H1 (cell line): ENCODE measurements at regions not wholly inside any gene's neighbourhood (a gene's known extent, or its start where the extent isn't known, plus 50 kb on each side); places are given as distances from the start of the nearest gene placed in this dataset.

Experiments used
- CTCF ChIA-PET: fragments of 300-600 bp; sonication (Branson Sonifier 250); formaldehyde crosslinking; loops from one replicate; lab custom pipeline; 2021; ENCODE audit not compliant: partially characterized antibody; lab: Charles Lee
- POLR2A ChIA-PET: fragments of 300-600 bp; sonication (Branson Sonifier 250); formaldehyde crosslinking; loops from one replicate; lab custom pipeline; 2021; ENCODE audit warnings: inconsistent platforms; ENCODE audit not compliant: partially characterized antibody; lab: Charles Lee
- DNase-seq, 2 experiments: peaks; one replicate each; pipeline versions ENCODE4 v3.0.0 to v3.0.0-alpha.2; 2010 to 2022; ENCODE audit warnings: low spot score in 2 of 2, low read depth in 1 of 2, mixed read lengths in 1 of 2
- FAIRE-seq: peaks from 2 replicates; lab custom pipeline; 2011; peaks lifted over from hg19 to GRCh38; lab: Jason Lieb, UNC
- H2AFZ ChIP-seq: 2 replicates; pipeline ENCODE4 v1.8.1; 2012; ENCODE audit warnings: low read length, inconsistent platforms
- H2AK5ac ChIP-seq: 2 replicates; pipeline ENCODE4 v1.6.1; 2013; ENCODE audit warnings: low read depth, low read length
- H2BK120ac ChIP-seq: replicated peaks from 2 replicates; pipeline ENCODE3; 2013; ENCODE audit warnings: low read depth, low read length, inconsistent platforms
- H2BK12ac ChIP-seq: 2 replicates; pipeline ENCODE4 v1.6.1; 2013; ENCODE audit warnings: low read depth, low read length
- H2BK15ac ChIP-seq: 2 replicates; pipeline ENCODE4 v1.6.1; 2013; ENCODE audit warnings: low read length
- H2BK20ac ChIP-seq: 2 replicates; pipeline ENCODE4 v1.6.1; 2013; ENCODE audit warnings: low read length
- H2BK5ac ChIP-seq: 2 replicates; pipeline ENCODE4 v1.6.1; 2013; ENCODE audit warnings: low read depth, low read length
- H3K14ac ChIP-seq: 2 replicates; pipeline ENCODE4 v1.6.1; 2013; ENCODE audit warnings: inconsistent platforms; ENCODE audit not compliant: insufficient read length
- H3K18ac ChIP-seq: 2 replicates; pipeline ENCODE4 v1.6.1; 2013; ENCODE audit warnings: low read length; ENCODE audit errors: extremely low read depth
- H3K23ac ChIP-seq: 2 replicates; pipeline ENCODE4 v1.6.1; 2013; ENCODE audit warnings: inconsistent platforms; ENCODE audit not compliant: insufficient read length
- H3K23me2 ChIP-seq: 2 replicates; pipeline ENCODE4 v1.6.1; 2013; ENCODE audit warnings: low read depth, low read length
- H3K27ac ChIP-seq: 2 replicates; pipeline ENCODE4 v1.6.1; 2011; ENCODE audit warnings: low read depth, low read length, inconsistent platforms
- H3K27me3 ChIP-seq, 4 experiments: replicated peaks in 1 of 4; 1 replicate in 1 of 4; 2 replicates in 3 of 4; pipeline versions ENCODE4 v1.6.1 to v1.8.1; 2011 to 2013; ENCODE audit warnings: low read length in 3 of 4, mild to moderate bottlenecking in 3 of 4, inconsistent platforms in 2 of 4, mixed read lengths in 2 of 4, moderate library complexity in 1 of 4; ENCODE audit not compliant: control insufficient read depth in 3 of 4, insufficient read depth in 3 of 4; ENCODE audit errors: extremely low read depth in 1 of 4
- H3K36me3 ChIP-seq, 4 experiments: 2 replicates each; pipeline versions ENCODE4 v1.6.1 to v1.8.1; 2011 to 2013; ENCODE audit warnings: mild to moderate bottlenecking in 4 of 4, low read length in 3 of 4, moderate library complexity in 2 of 4, control low read depth in 1 of 4, inconsistent platforms in 1 of 4; ENCODE audit not compliant: insufficient read depth in 4 of 4, control insufficient read depth in 2 of 4
- H3K4ac ChIP-seq: replicated peaks from 2 replicates; pipeline ENCODE3; 2013; ENCODE audit warnings: low read length, low read depth, mixed read lengths, inconsistent platforms; ENCODE audit not compliant: insufficient read length
- H3K4me1 ChIP-seq, 4 experiments: replicated peaks in 1 of 4; 1 replicate in 1 of 4; 2 replicates in 3 of 4; pipeline versions ENCODE4 v1.6.1 to v1.8.1; 2011 to 2013; ENCODE audit warnings: low read length in 3 of 4, inconsistent platforms in 2 of 4, mixed read lengths in 1 of 4; ENCODE audit not compliant: insufficient read depth in 4 of 4, control insufficient read depth in 3 of 4
- H3K4me2 ChIP-seq, 2 experiments: 2 replicates each; pipeline versions ENCODE4 v1.6.1 to v1.8.1; 2011 to 2013; ENCODE audit warnings: low read depth in 2 of 2, low read length in 2 of 2, control low read depth in 1 of 2, inconsistent platforms in 1 of 2, mild to moderate bottlenecking in 1 of 2; ENCODE audit not compliant: insufficient read depth in 1 of 2
- H3K4me3 ChIP-seq, 4 experiments: fragments of 200-600, 300-600 bp in 1 of 4; sonication (generic), shearing (Covaris generic), sonication (Bioruptor Twin) in 1 of 4; 2 replicates each; pipeline versions ENCODE4 v1.5.1 to v1.8.1; 2011 to 2016; ENCODE audit warnings: low read length in 4 of 4, low read depth in 3 of 4, control low read depth in 2 of 4, inconsistent platforms in 2 of 4, mild to moderate bottlenecking in 2 of 4, mixed read lengths in 1 of 4, moderate library complexity in 1 of 4; ENCODE audit not compliant: insufficient read depth in 2 of 4; ENCODE audit errors: extremely low read depth in 1 of 4
- H3K56ac ChIP-seq: replicated peaks from 2 replicates; pipeline ENCODE3; 2013; ENCODE audit warnings: low read depth, mild to moderate bottlenecking, mixed read lengths, low read length, inconsistent platforms; ENCODE audit not compliant: insufficient read length
- H3K79me1 ChIP-seq: 2 replicates; pipeline ENCODE4 v1.6.1; 2013; ENCODE audit warnings: low read depth, low read length, control low read depth
- H3K79me2 ChIP-seq, 2 experiments: 2 replicates each; pipeline versions ENCODE4 v1.6.1 to v1.8.1; 2012 to 2013; ENCODE audit warnings: low read length in 2 of 2, mild to moderate bottlenecking in 2 of 2, inconsistent platforms in 1 of 2; ENCODE audit not compliant: insufficient read depth in 2 of 2, control insufficient read depth in 1 of 2
- H3K9ac ChIP-seq, 4 experiments: replicated peaks in 1 of 4; 1 replicate in 1 of 4; 2 replicates in 3 of 4; pipeline versions ENCODE4 v1.6.1 to v1.8.1; 2011 to 2013; ENCODE audit warnings: low read depth in 3 of 4, low read length in 3 of 4, control low read depth in 2 of 4, mild to moderate bottlenecking in 2 of 4, moderate library complexity in 2 of 4, inconsistent platforms in 1 of 4; ENCODE audit errors: extremely low read depth in 1 of 4
- H3K9me3 ChIP-seq, 2 experiments: 2 replicates each; pipeline versions ENCODE4 v1.6.1 to v1.8.1; 2012 to 2013; ENCODE audit warnings: mild to moderate bottlenecking in 2 of 2, moderate library complexity in 2 of 2, control low read depth in 1 of 2, inconsistent platforms in 1 of 2, low read depth in 1 of 2, low read length in 1 of 2, mixed read lengths in 1 of 2; ENCODE audit not compliant: insufficient read depth in 2 of 2
- H4K20me1 ChIP-seq, 2 experiments: replicated peaks in 1 of 2; 2 replicates each; pipeline versions ENCODE3 to v1.8.1; 2011 to 2013; ENCODE audit warnings: inconsistent platforms in 2 of 2, low read length in 2 of 2, mild to moderate bottlenecking in 1 of 2; ENCODE audit not compliant: insufficient read depth in 2 of 2, control insufficient read depth in 1 of 2
- H4K5ac ChIP-seq: 2 replicates; pipeline ENCODE4 v1.6.1; 2013; ENCODE audit warnings: low read length, low read depth, mixed read lengths, inconsistent platforms; ENCODE audit not compliant: insufficient read length
- H4K8ac ChIP-seq: 2 replicates; pipeline ENCODE4 v1.8.0; 2013; ENCODE audit warnings: mild to moderate bottlenecking, moderate library complexity, low read length, inconsistent platforms; ENCODE audit not compliant: insufficient read depth; ENCODE audit errors: extremely low read depth
- H4K91ac ChIP-seq: replicated peaks from 2 replicates; pipeline ENCODE3; 2013; ENCODE audit warnings: low read length, mixed read lengths, inconsistent platforms; ENCODE audit not compliant: insufficient read length
- CTBP2 ChIP-seq: IDR thresholded peaks from 2 replicates; pipeline ENCODE4 v1.7.0; 2011; ENCODE audit warnings: borderline replicate concordance, mild to moderate bottlenecking, moderate library complexity, mixed read lengths, low read length; ENCODE audit not compliant: insufficient read depth, insufficient read length
- E2F6 ChIP-seq: IDR thresholded peaks from 2 replicates; pipeline ENCODE4 v1.6.1; 2012; ENCODE audit warnings: inconsistent platforms
- EGR1 ChIP-seq: IDR thresholded peaks from 2 replicates; pipeline ENCODE4 v1.6.1; 2011; ENCODE audit warnings: low read depth, low read length, borderline replicate concordance
- HDAC6 ChIP-seq: IDR thresholded peaks from one replicate; pipeline ENCODE4 v1.7.1; 2012; ENCODE audit warnings: low read depth, mild to moderate bottlenecking, inconsistent platforms, low read length, moderate library complexity
- JUN ChIP-seq: IDR thresholded peaks from 2 replicates; pipeline ENCODE4 v1.6.1; 2011; ENCODE audit warnings: low read depth, mild to moderate bottlenecking, improper control_type of control experiment, low read length
- KDM1A ChIP-seq: fragments of 200-600, 300-600 bp; sonication (generic); IDR thresholded peaks from 2 replicates; pipeline ENCODE4 v1.7.1; 2016; ENCODE audit warnings: mild to moderate bottlenecking, low read length, borderline replicate concordance
- KDM4A ChIP-seq: IDR thresholded peaks from one replicate; pipeline ENCODE4 v1.7.1; 2012; ENCODE audit warnings: low read depth, mild to moderate bottlenecking, moderate library complexity, low read length, inconsistent platforms; ENCODE audit not compliant: severe bottlenecking
- RXRA ChIP-seq: IDR thresholded peaks from 2 replicates; pipeline ENCODE4 v1.6.1; 2011; ENCODE audit warnings: low read depth, mild to moderate bottlenecking, low read length, moderate library complexity; ENCODE audit not compliant: insufficient read depth
- SAP30 ChIP-seq: fragments of 300-600 bp; sonication (generic); IDR thresholded peaks from 2 replicates; pipeline ENCODE4 v1.7.1; 2012; ENCODE audit warnings: low read length, moderate library complexity, mild to moderate bottlenecking, inconsistent platforms; ENCODE audit not compliant: insufficient read depth, insufficient replicate concordance
- TAF7 ChIP-seq: optimal IDR thresholded peaks from 2 replicates; pipeline ENCODE3; 2011; ENCODE audit warnings: low read depth, mild to moderate bottlenecking, inconsistent platforms, low read length, moderate library complexity, borderline replicate concordance
- TEAD4 ChIP-seq: IDR thresholded peaks from 2 replicates; pipeline ENCODE4 v1.6.1; 2012; ENCODE audit warnings: low read depth, low read length, inconsistent platforms, mixed read lengths
- ZNF274 ChIP-seq: IDR thresholded peaks from 2 replicates; pipeline ENCODE4 v1.7.0; 2012; ENCODE audit warnings: low read length, borderline replicate concordance; ENCODE audit errors: extremely low read depth
- WGBS, 2 experiments: shearing (Covaris generic) in 1 of 2; methylation state at CpG; one replicate each; pipeline versions ENCODE4 v1.1.6 to v1.1.7; 2013 to 2015; ENCODE audit warnings: low lambda C conversion rate in 2 of 2, mixed read lengths in 2 of 2, inconsistent platforms in 1 of 2, low coverage in 1 of 2, missing lambda C conversion rate in 1 of 2; ENCODE audit not compliant: insufficient replicate concordance in 2 of 2, insufficient coverage in 1 of 2, insufficient read length in 1 of 2; ENCODE audit errors: extremely low coverage in 1 of 2, missing lambda C conversion rate in 1 of 2; 5-methylcytosine and 5-hydroxymethylcytosine counted together

GRCh38 chr5:33153831-33154230 lies 286.9 kb upstream of the TARS1 start:
- DNase-seq (no peak), FAIRE-seq (no peak)
- Histone ChIP-seq H4K20me1 (no peaks in the 10 kb centered on the region), H4K91ac (no peak overlapping the region), H3K4ac (no peak overlapping the region), H3K9ac (no peak overlapping the region), H3K4me3 (no peak overlapping the region), H4K5ac (no peak overlapping the region), H4K8ac (no peak overlapping the region), H3K9me3 (no peaks in the 10 kb centered on the region), H3K79me1 (no peaks in the 10 kb centered on the region), H3K56ac (no peak overlapping the region), H3K14ac (no peak overlapping the region), H2BK5ac (no peak overlapping the region), H2BK20ac (no peak overlapping the region), H2AFZ (no peak overlapping the region), H3K27ac (no peak overlapping the region), H3K18ac (no peak overlapping the region), H3K4me1 (no peaks in the 10 kb centered on the region), H3K79me2 (no peaks in the 10 kb centered on the region), H2BK12ac (no peak overlapping the region), H2AK5ac (no peak overlapping the region), H3K36me3 (no peaks in the 10 kb centered on the region), H2BK15ac (no peak overlapping the region), H3K4me2 (no peak overlapping the region), H3K27me3 (no peaks in the 10 kb centered on the region), H3K23me2 (no peaks in the 10 kb centered on the region; the same call in 1 of the 2 replicates), H2BK120ac (no peak overlapping the region), H3K23ac (no peak overlapping the region)
- TF ChIP-seq RXRA (no peak), JUN (no peak), CTBP2 (no peak), KDM1A (no peak), EGR1 (no peak), ZNF274 (no peak), KDM4A (no peak), E2F6 (no peak), TEAD4 (no peak), TAF7 (no peak), HDAC6 (no peak), SAP30 (no peak)
- CTCF ChIA-PET = interaction anchor here (0.6 to 1.4 kb wide), 4 partner anchors 13 to 476 kb away, joined by 3 to 7 read pairs (median 4); no protein-coding TSS in a partner anchor
- POLR2A ChIA-PET = no interaction called here
- 96% methylated on average over 1 of the region's 1 CpG; no CpG with 5 or more reads in 1 of the 2 experiments for WGBS, 2 experiments
